ENCODE measurements at regions not wholly inside any gene's neighbourhood (a gene's known extent, or its start where the extent isn't known, plus 50 kb on each side); places are given as distances from the start of the nearest gene placed in this dataset.

DNA sequence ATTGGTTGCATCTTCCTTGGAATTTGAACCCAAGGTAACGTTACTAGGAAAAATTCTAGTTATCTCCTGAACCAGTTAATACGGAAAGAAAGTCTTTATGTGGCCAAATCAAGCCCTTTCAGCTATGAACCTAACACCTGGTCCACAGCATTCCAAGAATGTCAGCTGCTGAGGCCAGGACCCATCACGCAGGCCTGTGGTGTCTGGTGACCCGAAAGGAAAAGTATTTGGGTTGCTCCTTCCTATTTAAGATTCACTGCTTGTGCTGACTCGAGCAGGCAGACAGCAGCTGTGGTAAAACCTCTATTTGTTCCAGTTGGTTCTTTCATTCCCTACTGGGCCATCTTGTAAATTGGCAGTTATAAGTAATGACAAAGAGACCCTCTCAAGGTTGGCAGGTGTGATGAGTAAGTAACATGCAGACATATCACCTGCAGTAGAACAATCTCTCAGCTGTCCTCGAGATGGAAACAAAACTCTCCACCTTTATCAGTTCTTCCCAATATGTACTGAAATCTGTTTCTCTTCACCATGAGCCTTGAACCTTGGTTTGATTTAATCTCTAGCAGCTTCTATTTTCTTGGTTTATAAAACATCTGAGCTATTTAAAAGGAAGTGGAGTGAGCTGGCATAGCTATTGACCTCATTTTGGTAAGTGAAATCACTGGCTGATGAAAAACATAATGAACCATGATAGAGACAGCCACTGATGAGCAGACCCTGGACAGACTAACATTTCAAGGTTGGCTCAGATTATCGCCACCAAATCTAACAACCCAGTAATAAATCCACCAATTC lies 182.1 kb upstream of the SMIM31 start:
- no peaks in the 10 kb centered on the region for H3K4me1 ChIP-seq (ENCODE audit: control insufficient read depth, insufficient read depth, low read length)
- no peaks in the 10 kb centered on the region for H3K9me3 ChIP-seq (ENCODE audit: control insufficient read depth, insufficient read depth, low read depth, low read length)
- ChIA-PET POLR2A (no interaction called here), CTCF (no interaction called here)
- TF ChIP-seq, protein P1, sequence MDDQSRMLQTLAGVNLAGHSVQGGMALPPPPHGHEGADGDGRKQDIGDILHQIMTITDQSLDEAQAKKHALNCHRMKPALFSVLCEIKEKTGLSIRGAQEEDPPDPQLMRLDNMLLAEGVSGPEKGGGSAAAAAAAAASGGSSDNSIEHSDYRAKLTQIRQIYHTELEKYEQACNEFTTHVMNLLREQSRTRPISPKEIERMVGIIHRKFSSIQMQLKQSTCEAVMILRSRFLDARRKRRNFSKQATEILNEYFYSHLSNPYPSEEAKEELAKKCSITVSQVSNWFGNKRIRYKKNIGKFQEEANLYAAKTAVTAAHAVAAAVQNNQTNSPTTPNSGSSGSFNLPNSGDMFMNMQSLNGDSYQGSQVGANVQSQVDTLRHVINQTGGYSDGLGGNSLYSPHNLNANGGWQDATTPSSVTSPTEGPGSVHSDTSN (CRISPR knock-in tag; IDR thresholded peaks at IDR 0.05): no peak
- TF ChIP-seq ZNF623 (tag by site-specific recombination; IDR thresholded peaks at IDR 0.05) (no peak), ZNF792 (tag by site-specific recombination; IDR thresholded peaks at IDR 0.05) (no peak), ZNF670 (tag by site-specific recombination; IDR thresholded peaks at IDR 0.05; ENCODE audit: low read depth) (no peak), GLI4 (tag by site-specific recombination; IDR thresholded peaks at IDR 0.05) (no peak), ZNF324 (tag by site-specific recombination; IDR thresholded peaks at IDR 0.05) (no peak), GLI2 (tag by site-specific recombination; IDR thresholded peaks at IDR 0.05; ENCODE audit: borderline replicate concordance, low read depth) (no peak), RBAK (tag by site-specific recombination; IDR thresholded peaks at IDR 0.05) (no peak)
- TF ChIP-seq, protein P2, sequence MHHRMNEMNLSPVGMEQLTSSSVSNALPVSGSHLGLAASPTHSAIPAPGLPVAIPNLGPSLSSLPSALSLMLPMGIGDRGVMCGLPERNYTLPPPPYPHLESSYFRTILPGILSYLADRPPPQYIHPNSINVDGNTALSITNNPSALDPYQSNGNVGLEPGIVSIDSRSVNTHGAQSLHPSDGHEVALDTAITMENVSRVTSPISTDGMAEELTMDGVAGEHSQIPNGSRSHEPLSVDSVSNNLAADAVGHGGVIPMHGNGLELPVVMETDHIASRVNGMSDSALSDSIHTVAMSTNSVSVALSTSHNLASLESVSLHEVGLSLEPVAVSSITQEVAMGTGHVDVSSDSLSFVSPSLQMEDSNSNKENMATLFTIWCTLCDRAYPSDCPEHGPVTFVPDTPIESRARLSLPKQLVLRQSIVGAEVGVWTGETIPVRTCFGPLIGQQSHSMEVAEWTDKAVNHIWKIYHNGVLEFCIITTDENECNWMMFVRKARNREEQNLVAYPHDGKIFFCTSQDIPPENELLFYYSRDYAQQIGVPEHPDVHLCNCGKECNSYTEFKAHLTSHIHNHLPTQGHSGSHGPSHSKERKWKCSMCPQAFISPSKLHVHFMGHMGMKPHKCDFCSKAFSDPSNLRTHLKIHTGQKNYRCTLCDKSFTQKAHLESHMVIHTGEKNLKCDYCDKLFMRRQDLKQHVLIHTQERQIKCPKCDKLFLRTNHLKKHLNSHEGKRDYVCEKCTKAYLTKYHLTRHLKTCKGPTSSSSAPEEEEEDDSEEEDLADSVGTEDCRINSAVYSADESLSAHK (tag by site-specific recombination; IDR thresholded peaks at IDR 0.05): no peak
- TF ChIP-seq, protein P3, sequence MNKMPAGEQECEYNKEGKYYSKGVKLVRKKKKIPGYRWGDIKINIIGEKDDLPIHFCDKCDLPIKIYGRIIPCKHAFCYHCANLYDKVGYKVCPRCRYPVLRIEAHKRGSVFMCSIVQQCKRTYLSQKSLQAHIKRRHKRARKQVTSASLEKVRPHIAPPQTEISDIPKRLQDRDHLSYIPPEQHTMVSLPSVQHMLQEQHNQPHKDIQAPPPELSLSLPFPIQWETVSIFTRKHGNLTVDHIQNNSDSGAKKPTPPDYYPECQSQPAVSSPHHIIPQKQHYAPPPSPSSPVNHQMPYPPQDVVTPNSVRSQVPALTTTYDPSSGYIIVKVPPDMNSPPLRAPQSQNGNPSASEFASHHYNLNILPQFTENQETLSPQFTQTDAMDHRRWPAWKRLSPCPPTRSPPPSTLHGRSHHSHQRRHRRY (tag by site-specific recombination; IDR thresholded peaks at IDR 0.05): no peak
- no peak overlapping the region for H3K4me3 ChIP-seq (ENCODE audit: low read depth, low read length)
- H3K27ac ChIP-seq (ENCODE audit: extremely low read depth, low read depth, low read length): no peak overlapping the region
- no peaks in the 10 kb centered on the region for H3K36me3 ChIP-seq (ENCODE audit: control insufficient read depth in 2 of 2, insufficient read depth in 1 of 2, low read length in 2 of 2)

DNA sequence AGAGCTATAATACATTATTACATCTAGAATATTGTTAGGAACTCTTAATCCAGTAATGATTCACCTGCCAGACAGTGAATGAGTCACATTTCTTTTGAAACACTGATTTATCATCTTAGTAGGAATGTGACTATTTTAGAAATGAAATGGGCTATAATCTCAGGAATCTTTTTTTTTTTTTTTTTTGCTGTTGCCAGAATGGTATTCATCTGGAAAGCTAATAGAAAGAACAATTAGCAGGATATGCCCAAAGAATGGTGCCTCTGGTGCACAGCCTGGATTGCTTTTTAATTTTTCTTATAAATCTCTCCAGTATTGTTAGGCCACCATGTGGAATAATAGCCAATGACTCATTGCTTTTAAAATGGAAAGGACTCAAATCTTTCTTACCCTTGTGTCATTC lies 181.1 kb upstream of the SMIM31 start:
- CTCF ChIA-PET: no interaction called here
- Histone ChIP-seq H3K36me3 (ENCODE audit: control insufficient read depth in 2 of 2, insufficient read depth in 1 of 2, low read length in 2 of 2) (no peaks in the 10 kb centered on the region), H3K27ac (ENCODE audit: extremely low read depth, low read depth, low read length) (no peak overlapping the region), H3K4me1 (ENCODE audit: control insufficient read depth, insufficient read depth, low read length) (no peaks in the 10 kb centered on the region), H3K4me3 (ENCODE audit: low read depth, low read length) (no peak overlapping the region), H3K9me3 (ENCODE audit: control insufficient read depth, insufficient read depth, low read depth, low read length) (no peaks in the 10 kb centered on the region)
- POLR2A ChIA-PET: no interaction called here
- TF ChIP-seq ZNF670 (tag by site-specific recombination; IDR thresholded peaks at IDR 0.05; ENCODE audit: low read depth) (no peak), ZNF777 (tag by site-specific recombination; IDR thresholded peaks at IDR 0.05; ENCODE audit: borderline replicate concordance) (no peak), ZNF660 (tag by site-specific recombination; IDR thresholded peaks at IDR 0.05) (no peak), ZNF132 (tag by site-specific recombination; IDR thresholded peaks at IDR 0.05; ENCODE audit: borderline replicate concordance) (no peak), ZNF548 (tag by site-specific recombination; IDR thresholded peaks at IDR 0.05) (no peak), KLF10 (tag by site-specific recombination; IDR thresholded peaks at IDR 0.05) (no peak), GLI4 (tag by site-specific recombination; IDR thresholded peaks at IDR 0.05) (no peak), ZNF473 (tag by site-specific recombination; IDR thresholded peaks at IDR 0.05) (no peak), ZNF629 (tag by site-specific recombination; IDR thresholded peaks at IDR 0.05) (no peak), ZNF555 (tag by site-specific recombination; conservative IDR thresholded peaks at IDR 0.05) (no peak), PRDM1 (tag by site-specific recombination; IDR thresholded peaks at IDR 0.05) (no peak), BCL11A (tag by site-specific recombination; IDR thresholded peaks at IDR 0.05; ENCODE audit: low read depth) (no peak)
- TF ChIP-seq, protein P4, sequence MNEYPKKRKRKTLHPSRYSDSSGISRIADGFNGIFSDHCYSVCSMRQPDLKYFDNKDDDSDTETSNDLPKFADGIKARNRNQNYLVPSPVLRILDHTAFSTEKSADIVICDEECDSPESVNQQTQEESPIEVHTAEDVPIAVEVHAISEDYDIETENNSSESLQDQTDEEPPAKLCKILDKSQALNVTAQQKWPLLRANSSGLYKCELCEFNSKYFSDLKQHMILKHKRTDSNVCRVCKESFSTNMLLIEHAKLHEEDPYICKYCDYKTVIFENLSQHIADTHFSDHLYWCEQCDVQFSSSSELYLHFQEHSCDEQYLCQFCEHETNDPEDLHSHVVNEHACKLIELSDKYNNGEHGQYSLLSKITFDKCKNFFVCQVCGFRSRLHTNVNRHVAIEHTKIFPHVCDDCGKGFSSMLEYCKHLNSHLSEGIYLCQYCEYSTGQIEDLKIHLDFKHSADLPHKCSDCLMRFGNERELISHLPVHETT (tag by site-specific recombination; IDR thresholded peaks at IDR 0.05): no peak
- TF ChIP-seq, protein P3 (tag by site-specific recombination; IDR thresholded peaks at IDR 0.05): no peak
- TF ChIP-seq, protein P5, sequence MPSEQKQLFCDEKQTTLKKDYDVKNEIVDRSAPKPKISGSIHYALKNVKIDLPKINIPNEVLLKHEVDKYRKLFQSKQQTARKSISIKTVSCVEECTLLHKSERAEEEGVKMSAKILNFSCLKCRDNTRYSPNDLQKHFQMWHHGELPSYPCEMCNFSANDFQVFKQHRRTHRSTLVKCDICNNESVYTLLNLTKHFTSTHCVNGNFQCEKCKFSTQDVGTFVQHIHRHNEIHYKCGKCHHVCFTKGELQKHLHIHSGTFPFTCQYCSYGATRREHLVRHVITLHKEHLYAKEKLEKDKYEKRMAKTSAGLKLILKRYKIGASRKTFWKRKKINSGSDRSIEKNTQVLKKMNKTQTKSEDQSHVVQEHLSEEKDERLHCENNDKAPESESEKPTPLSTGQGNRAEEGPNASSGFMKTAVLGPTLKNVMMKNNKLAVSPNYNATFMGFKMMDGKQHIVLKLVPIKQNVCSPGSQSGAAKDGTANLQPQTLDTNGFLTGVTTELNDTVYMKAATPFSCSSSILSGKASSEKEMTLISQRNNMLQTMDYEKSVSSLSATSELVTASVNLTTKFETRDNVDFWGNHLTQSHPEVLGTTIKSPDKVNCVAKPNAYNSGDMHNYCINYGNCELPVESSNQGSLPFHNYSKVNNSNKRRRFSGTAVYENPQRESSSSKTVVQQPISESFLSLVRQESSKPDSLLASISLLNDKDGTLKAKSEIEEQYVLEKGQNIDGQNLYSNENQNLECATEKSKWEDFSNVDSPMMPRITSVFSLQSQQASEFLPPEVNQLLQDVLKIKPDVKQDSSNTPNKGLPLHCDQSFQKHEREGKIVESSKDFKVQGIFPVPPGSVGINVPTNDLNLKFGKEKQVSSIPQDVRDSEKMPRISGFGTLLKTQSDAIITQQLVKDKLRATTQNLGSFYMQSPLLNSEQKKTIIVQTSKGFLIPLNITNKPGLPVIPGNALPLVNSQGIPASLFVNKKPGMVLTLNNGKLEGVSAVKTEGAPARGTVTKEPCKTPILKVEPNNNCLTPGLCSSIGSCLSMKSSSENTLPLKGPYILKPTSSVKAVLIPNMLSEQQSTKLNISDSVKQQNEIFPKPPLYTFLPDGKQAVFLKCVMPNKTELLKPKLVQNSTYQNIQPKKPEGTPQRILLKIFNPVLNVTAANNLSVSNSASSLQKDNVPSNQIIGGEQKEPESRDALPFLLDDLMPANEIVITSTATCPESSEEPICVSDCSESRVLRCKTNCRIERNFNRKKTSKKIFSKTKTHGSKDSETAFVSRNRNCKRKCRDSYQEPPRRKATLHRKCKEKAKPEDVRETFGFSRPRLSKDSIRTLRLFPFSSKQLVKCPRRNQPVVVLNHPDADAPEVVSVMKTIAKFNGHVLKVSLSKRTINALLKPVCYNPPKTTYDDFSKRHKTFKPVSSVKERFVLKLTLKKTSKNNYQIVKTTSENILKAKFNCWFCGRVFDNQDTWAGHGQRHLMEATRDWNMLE (tag by site-specific recombination; conservative IDR thresholded peaks at IDR 0.05; ENCODE audit: low read depth): no peak
